ENCODE measurements at regions not wholly inside any gene's neighbourhood (a gene's known extent, or its start where the extent isn't known, plus 50 kb on each side); places are given as distances from the start of the nearest gene placed in this dataset.

- TF ChIP-seq ZFX (IDR thresholded peaks at IDR 0.05) = no peak
- no peak for TF ChIP-seq CTCF (conservative IDR thresholded peaks at IDR 0.05)
Observed at GRCh38 chr21:15206514-15206913, 141.7 kb upstream of the NRIP1 start.

Measured in C4-2B (cell line).